AG04450 (cell line): ENCODE measurements at regions not wholly inside any gene's neighbourhood (a gene's known extent, or its start where the extent isn't known, plus 50 kb on each side); places are given as distances from the start of the nearest gene placed in this dataset.

ENCODE experiments used
- CTCF ChIA-PET: fragments of 300-600, 350-600 bp; formaldehyde crosslinking; extraction: SDS; loops from one replicate; lab custom pipeline; 2022; ENCODE audit warnings: antibody characterized with exemption, inconsistent platforms; lab: Charles Lee
- POLR2A ChIA-PET: fragments of 350-600 bp; formaldehyde crosslinking; extraction: SDS; loops from one replicate; lab custom pipeline; 2021; ENCODE audit warnings: antibody characterized with exemption, inconsistent platforms; lab: Yijun Ruan, JAX
- DNase-seq: peaks from one replicate; pipeline ENCODE4 v3.0.0-alpha.2; 2011; ENCODE audit warnings: low read depth, low spot score
- H3K27ac ChIP-seq: one replicate; pipeline ENCODE4 v1.5.1; 2012; ENCODE audit warnings: low read depth, low read length, control low read depth
- H3K27me3 ChIP-seq: one replicate; pipeline ENCODE4 v1.6.0; 2012; ENCODE audit warnings: low read length; ENCODE audit not compliant: control insufficient read depth, insufficient read depth
- H3K4me3 ChIP-seq: 2 replicates; pipeline ENCODE4 v1.5.1; 2011; ENCODE audit warnings: mild to moderate bottlenecking, low read depth, low read length, control low read depth
- H3K9me3 ChIP-seq: 2 replicates; pipeline ENCODE4 v1.5.1; 2012; ENCODE audit warnings: low read length; ENCODE audit not compliant: control insufficient read depth, insufficient read depth
- TF ChIP-seq, protein P1 (sequence below): IDR thresholded peaks from 2 replicates; pipeline ENCODE4 v1.5.1; 2011; ENCODE audit warnings: low read depth, low read length, control low read depth, inconsistent platforms

DNA sequence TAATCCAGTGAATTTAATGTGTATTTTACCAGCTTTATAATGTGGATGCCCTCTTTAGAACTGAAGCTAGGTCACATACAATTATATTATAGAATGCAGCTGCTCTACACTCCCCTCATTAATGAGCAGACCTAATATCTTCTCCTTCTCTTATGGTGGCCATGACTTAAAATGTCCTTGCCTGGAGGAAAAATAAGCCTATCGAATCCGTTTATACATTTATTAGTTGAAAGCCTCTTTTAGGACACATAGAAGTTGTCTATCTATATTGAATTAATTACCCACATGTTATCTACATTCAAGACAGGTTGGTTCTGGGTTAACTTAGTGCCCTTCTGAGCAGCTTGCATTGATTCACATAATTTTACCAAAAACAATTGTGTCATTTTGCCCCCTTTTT, 1716.8 kb downstream of the HACE1 start:
- no peak for DNase-seq
- Histone ChIP-seq H3K4me3 (no peak overlapping the region), H3K27ac (no peak overlapping the region), H3K9me3 (peaks cover 17% of the 10 kb centered on the region), H3K27me3 (no peaks in the 10 kb centered on the region)
- ChIA-PET POLR2A (no interaction called here), CTCF (no interaction called here)
- TF ChIP-seq, protein P1, sequence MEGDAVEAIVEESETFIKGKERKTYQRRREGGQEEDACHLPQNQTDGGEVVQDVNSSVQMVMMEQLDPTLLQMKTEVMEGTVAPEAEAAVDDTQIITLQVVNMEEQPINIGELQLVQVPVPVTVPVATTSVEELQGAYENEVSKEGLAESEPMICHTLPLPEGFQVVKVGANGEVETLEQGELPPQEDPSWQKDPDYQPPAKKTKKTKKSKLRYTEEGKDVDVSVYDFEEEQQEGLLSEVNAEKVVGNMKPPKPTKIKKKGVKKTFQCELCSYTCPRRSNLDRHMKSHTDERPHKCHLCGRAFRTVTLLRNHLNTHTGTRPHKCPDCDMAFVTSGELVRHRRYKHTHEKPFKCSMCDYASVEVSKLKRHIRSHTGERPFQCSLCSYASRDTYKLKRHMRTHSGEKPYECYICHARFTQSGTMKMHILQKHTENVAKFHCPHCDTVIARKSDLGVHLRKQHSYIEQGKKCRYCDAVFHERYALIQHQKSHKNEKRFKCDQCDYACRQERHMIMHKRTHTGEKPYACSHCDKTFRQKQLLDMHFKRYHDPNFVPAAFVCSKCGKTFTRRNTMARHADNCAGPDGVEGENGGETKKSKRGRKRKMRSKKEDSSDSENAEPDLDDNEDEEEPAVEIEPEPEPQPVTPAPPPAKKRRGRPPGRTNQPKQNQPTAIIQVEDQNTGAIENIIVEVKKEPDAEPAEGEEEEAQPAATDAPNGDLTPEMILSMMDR, result no peak

DNA sequence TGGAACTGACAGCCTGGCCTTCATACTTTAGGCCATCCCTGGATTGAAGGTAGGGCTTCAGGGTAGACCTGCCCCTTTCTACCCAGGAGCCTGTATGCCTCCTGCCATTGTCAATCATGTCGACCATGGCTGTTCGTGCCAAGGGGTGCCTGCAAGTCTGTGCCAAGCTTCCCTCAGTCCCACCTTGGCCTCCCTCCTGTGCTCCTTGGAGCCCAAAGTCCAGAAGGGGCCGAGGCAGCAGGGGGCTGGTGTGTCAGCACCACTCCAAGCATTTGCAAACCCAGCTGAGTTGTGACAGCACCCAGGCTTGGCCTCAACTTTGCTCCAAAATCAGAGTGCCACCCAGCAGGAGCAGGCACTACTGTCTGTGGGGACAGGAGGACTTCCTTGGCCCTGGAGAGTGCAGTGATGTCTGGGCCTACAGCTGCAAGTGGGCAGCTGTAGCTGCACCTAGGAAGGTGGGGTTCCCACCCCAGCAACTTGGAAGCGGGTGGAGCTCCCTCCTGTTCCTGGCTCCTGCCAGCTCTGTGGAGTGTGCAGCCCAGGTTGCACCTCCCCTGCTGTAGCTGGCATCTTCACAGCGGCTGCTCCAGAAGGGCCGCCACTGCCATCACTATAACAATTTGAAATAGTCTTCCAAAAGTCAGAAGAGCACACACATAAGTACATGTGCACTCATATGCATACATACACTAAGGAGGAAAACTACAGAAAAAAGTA, 1719.3 kb downstream of the HACE1 start:
- TF ChIP-seq, protein P1, result no peak
- ChIA-PET POLR2A (no interaction called here), CTCF (no interaction called here)
- no peak overlapping the region for H3K27ac ChIP-seq
- no peaks in the 10 kb centered on the region for H3K27me3 ChIP-seq
- DNase-seq, result no peak
- H3K4me3 ChIP-seq, result no peak overlapping the region
- peaks cover 17% of the 10 kb centered on the region for H3K9me3 ChIP-seq

DNA sequence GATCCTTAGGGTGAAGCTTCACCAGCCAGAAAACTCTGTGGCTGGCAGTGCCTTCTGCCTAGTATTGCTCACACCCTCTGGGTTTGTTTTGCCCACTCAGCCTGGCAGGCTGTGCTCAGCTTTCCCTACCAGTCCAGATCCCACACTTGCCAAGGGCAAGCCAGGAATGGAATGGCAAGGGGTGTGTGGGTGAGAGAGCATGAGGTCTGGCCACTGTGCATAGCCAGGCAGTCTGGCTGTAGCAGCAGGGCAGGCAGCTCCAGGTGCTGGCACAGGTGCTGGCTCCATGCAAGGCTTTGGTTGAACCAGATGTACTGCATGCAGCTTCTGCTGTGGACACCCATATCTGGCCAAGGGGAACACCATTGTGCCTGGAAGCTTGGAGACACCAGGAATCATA, 1720.3 kb downstream of the HACE1 start:
- ChIA-PET CTCF (no interaction called here), POLR2A (no interaction called here)
- H3K4me3 ChIP-seq, result no peak overlapping the region
- no peaks in the 10 kb centered on the region for H3K27me3 ChIP-seq
- H3K9me3 ChIP-seq, result peaks cover 17% of the 10 kb centered on the region
- TF ChIP-seq, protein P1, result no peak
- DNase-seq, result no peak
- H3K27ac ChIP-seq, result no peak overlapping the region

DNA sequence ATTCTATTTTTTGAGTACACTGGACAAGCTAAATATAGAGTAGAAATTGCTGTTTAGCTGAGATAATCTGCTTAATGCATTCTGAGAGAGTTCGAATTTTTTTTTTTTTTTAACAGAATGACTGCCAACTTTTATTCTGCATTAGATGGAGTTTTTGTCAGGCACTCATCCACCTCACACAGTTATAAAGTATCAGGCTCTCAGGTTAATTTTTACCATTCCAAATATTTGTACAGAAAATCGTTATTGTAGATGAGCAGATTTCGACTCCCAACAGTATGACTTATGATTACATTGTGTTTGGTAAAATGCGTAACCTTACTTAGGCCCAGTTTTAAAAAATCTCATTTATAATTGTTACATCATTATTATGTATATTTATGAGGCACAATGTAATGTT, 1731.0 kb downstream of the GRIK2 start:
- ChIA-PET CTCF (no interaction called here), POLR2A (no interaction called here)
- Histone ChIP-seq H3K27ac (no peak overlapping the region), H3K27me3 (no peaks in the 10 kb centered on the region), H3K9me3 (peaks cover 3% of the 10 kb centered on the region), H3K4me3 (no peak overlapping the region)
- TF ChIP-seq, protein P1, result no peak
- DNase-seq, result no peak

DNA sequence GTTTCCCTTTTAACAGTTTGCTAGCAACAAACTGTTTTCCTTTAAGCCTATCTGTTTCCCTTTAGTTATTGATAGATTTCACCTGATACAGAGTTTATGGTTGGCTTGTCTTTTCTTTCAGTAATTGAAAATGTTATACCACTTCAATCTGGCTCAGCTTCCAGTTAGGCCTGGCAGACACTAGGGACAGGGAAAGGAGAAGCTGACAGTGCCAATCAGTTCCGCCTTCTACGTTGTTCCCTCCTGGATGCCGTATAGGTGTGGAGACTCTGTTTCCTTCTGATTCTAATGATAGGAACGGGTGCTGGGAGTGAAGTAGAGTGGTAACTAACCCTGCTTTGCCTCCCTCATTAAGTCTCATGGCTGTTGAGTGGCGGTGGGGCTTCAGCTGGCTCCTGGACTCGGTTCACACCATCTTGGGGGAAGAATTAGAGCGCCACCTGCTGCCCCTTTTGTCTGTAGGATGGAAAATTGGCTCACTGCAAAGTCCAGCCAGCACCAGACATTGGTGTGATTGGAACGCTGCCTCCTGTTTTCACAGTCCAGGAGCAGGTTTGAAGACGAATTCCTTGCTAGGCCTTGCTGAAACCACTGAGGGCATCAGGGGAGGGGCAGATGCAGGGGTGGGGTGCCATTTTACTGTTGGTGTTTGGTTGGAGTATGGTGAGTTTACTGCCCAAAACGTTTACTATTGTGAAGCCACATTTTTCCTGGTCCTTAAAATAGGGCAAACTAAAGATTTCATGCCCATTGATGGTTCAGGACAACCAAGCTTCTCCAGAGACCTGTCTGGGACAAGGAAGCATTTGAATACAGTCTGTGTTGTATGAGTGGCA, 1729.5 kb downstream of the GRIK2 start:
- CTCF ChIA-PET, result no interaction called here
- H3K9me3 ChIP-seq, result peaks cover 6% of the 10 kb centered on the region
- no peak overlapping the region for H3K27ac ChIP-seq
- no peak overlapping the region for H3K4me3 ChIP-seq
- H3K27me3 ChIP-seq, result no peaks in the 10 kb centered on the region
- DNase-seq, result no peak
- POLR2A ChIA-PET, result no interaction called here
- TF ChIP-seq, protein P1, result no peak
